AG04449 (cell line): ENCODE measurements at regions not wholly inside any gene's neighbourhood (a gene's known extent, or its start where the extent isn't known, plus 50 kb on each side); places are given as distances from the start of the nearest gene placed in this dataset.

Experiments used
- CTCF ChIA-PET: fragments of 350-600 bp; formaldehyde crosslinking; extraction: SDS; loops from one replicate; lab custom pipeline; 2021; ENCODE audit warnings: antibody characterized with exemption; lab: Yijun Ruan, JAX
- POLR2A ChIA-PET: fragments of 400-600, 350-600 bp; formaldehyde crosslinking; extraction: SDS; loops from one replicate; lab custom pipeline; 2020; ENCODE audit warnings: antibody characterized with exemption, inconsistent platforms; lab: Yijun Ruan, JAX
- DNase-seq: peaks from one replicate; pipeline ENCODE4 v3.0.0-alpha.2; 2010; ENCODE audit warnings: low read depth, low spot score
- H3K4me3 ChIP-seq: 2 replicates; pipeline ENCODE4 v1.5.1; 2011; ENCODE audit warnings: low read depth, mild to moderate bottlenecking, control low read depth, low read length
- CTCF ChIP-seq: IDR thresholded peaks from one replicate; pipeline ENCODE4 v1.5.1; 2011; ENCODE audit warnings: mild to moderate bottlenecking, moderate library complexity, low read length, control low read depth, inconsistent platforms; ENCODE audit not compliant: insufficient read depth; ENCODE audit errors: missing control alignments

GRCh38 chr13:55554741-55555140, 1586.0 kb upstream of the PRR20A start:
- POLR2A ChIA-PET = no interaction called here
- H3K4me3 ChIP-seq = no peak overlapping the region
- DNase-seq = no peak
- CTCF ChIA-PET = no interaction called here
- no peak for TF ChIP-seq CTCF

GRCh38 chr13:55560331-55560730, 1580.4 kb upstream of the PRR20A start:
- CTCF ChIA-PET = no interaction called here
- POLR2A ChIA-PET = interaction anchor here (0.6 kb wide), 1 partner anchor 20 kb away, joined by 3 read pairs; no protein-coding TSS in a partner anchor
- no peak overlapping the region for H3K4me3 ChIP-seq
- TF ChIP-seq CTCF = no peak
- no peak for DNase-seq

- ChIA-PET POLR2A (no interaction called here), CTCF (no interaction called here)
- no peak overlapping the region for H3K4me3 ChIP-seq
- TF ChIP-seq CTCF = no peak
- no peak for DNase-seq
These were observed 1577.5 kb upstream of the PRR20A start for GRCh38 chr13:55563267-55563666.

- POLR2A ChIA-PET = no interaction called here
- CTCF ChIA-PET = no interaction called here
- no peak for TF ChIP-seq CTCF
- no peak for DNase-seq
- no peak overlapping the region for H3K4me3 ChIP-seq
These were observed 1574.4 kb upstream of the PRR20A start for GRCh38 chr13:55566334-55566733.

GRCh38 chr13:55566779-55567178, 1573.9 kb upstream of the PRR20A start:
- CTCF ChIA-PET = no interaction called here
- H3K4me3 ChIP-seq = no peak overlapping the region
- DNase-seq = no peak
- POLR2A ChIA-PET = no interaction called here
- TF ChIP-seq CTCF = no peak

GRCh38 chr13:55567721-55568625, 1572.7 kb upstream of the PRR20A start:
- POLR2A ChIA-PET = no interaction called here
- CTCF ChIA-PET = no interaction called here

More at GRCh38 chr13:55567721-55568625, 1572.7 kb upstream of the PRR20A start:
- no peak for TF ChIP-seq CTCF
- no peak for DNase-seq
- H3K4me3 ChIP-seq = no peak overlapping the region
